OCI-LY1 (cell line): ENCODE measurements at regions not wholly inside any gene's neighbourhood (a gene's known extent, or its start where the extent isn't known, plus 50 kb on each side); places are given as distances from the start of the nearest gene placed in this dataset.

Source experiments
- CTCF ChIP-seq: fragments of 200-600 bp; sonication (generic), shearing (Covaris generic); IDR thresholded peaks from 2 replicates; pipeline ENCODE4 v1.5.1; 2017; ENCODE audit warnings: mild to moderate bottlenecking, antibody characterized with exemption, low read length, moderate library complexity, mixed read lengths
- EZH2 ChIP-seq: fragments of 200-600 bp; sonication (generic), shearing (Covaris generic); IDR thresholded peaks from 2 replicates; pipeline ENCODE4 v1.8.0; 2017; ENCODE audit warnings: borderline replicate concordance, mixed run types, mild to moderate bottlenecking, antibody characterized with exemption, low read length, moderate library complexity, mixed read lengths

- TF ChIP-seq CTCF (no peak), EZH2 (no peak)
Measured at GRCh38 chr6:86738078-86738477, 199.2 kb upstream of the HTR1E start.
